Endothelial cell (in vitro differentiated cells): ENCODE measurements at regions not wholly inside any gene's neighbourhood (a gene's known extent, or its start where the extent isn't known, plus 50 kb on each side); places are given as distances from the start of the nearest gene placed in this dataset.

ENCODE experiments used
- DNase-seq: peaks from one replicate; pipeline ENCODE4 v3.0.0; 2021; ENCODE audit warnings: low spot score
- H3K27ac Mint-ChIP-seq: one replicate; pipeline ENCODE4 v1.8.0; 2021; ENCODE audit warnings: mixed read lengths, inconsistent platforms; ENCODE audit not compliant: unreplicated experiment
- H3K27me3 Mint-ChIP-seq: one replicate; pipeline ENCODE4 v1.8.0; 2021; ENCODE audit warnings: mild to moderate bottlenecking, moderate library complexity, mixed read lengths, inconsistent platforms; ENCODE audit not compliant: unreplicated experiment
- H3K36me3 Mint-ChIP-seq: one replicate; pipeline ENCODE4 v1.8.0; 2021; ENCODE audit warnings: mild to moderate bottlenecking, low read depth, mixed read lengths, inconsistent platforms; ENCODE audit not compliant: unreplicated experiment
- H3K4me1 Mint-ChIP-seq: one replicate; pipeline ENCODE4 v1.8.0; 2021; ENCODE audit warnings: mild to moderate bottlenecking, mixed read lengths, inconsistent platforms; ENCODE audit not compliant: unreplicated experiment
- H3K4me3 Mint-ChIP-seq: one replicate; pipeline ENCODE4 v1.8.0; 2021; ENCODE audit warnings: mild to moderate bottlenecking, mixed read lengths, inconsistent platforms; ENCODE audit not compliant: unreplicated experiment
- H3K9me3 Mint-ChIP-seq: one replicate; pipeline ENCODE4 v1.8.0; 2021; ENCODE audit warnings: mixed read lengths, inconsistent platforms; ENCODE audit not compliant: unreplicated experiment
- TF ChIP-seq, protein P1 (sequence below): fragments of 200-600 bp; sonication (generic); IDR thresholded peaks from one replicate; pipeline ENCODE4 v1.5.0; 2021; ENCODE audit warnings: antibody characterized with exemption; ENCODE audit not compliant: unreplicated experiment

DNA sequence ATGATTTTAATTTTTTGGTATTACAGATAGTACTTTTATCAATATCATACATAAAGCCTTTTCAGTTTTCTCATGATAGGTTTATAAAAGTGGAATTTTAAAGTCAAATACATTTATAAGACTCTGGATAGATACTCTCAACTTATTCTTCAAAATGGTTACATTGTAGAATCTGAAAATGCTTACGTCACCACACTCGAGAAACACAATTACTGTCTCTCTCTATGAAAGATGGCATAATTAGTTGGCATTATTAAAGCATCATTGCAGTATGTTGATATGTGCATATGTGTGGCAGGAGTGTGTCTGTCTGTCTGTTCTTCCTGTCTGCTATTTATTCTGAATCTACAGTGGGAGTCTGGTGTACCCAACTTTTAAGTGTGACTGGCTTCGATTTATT, 397.1 kb downstream of the SNAPC1 start:
- H3K27me3 Mint-ChIP-seq, result peaks cover 2% of the 10 kb centered on the region
- no peaks in the 10 kb centered on the region for H3K9me3 Mint-ChIP-seq
- TF ChIP-seq, protein P1, sequence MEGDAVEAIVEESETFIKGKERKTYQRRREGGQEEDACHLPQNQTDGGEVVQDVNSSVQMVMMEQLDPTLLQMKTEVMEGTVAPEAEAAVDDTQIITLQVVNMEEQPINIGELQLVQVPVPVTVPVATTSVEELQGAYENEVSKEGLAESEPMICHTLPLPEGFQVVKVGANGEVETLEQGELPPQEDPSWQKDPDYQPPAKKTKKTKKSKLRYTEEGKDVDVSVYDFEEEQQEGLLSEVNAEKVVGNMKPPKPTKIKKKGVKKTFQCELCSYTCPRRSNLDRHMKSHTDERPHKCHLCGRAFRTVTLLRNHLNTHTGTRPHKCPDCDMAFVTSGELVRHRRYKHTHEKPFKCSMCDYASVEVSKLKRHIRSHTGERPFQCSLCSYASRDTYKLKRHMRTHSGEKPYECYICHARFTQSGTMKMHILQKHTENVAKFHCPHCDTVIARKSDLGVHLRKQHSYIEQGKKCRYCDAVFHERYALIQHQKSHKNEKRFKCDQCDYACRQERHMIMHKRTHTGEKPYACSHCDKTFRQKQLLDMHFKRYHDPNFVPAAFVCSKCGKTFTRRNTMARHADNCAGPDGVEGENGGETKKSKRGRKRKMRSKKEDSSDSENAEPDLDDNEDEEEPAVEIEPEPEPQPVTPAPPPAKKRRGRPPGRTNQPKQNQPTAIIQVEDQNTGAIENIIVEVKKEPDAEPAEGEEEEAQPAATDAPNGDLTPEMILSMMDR, result no peak
- no peaks in the 10 kb centered on the region for H3K4me1 Mint-ChIP-seq
- no peak overlapping the region for H3K4me3 Mint-ChIP-seq
- no peaks in the 10 kb centered on the region for H3K36me3 Mint-ChIP-seq
- DNase-seq, result no peak
- H3K27ac Mint-ChIP-seq, result no peak overlapping the region

DNA sequence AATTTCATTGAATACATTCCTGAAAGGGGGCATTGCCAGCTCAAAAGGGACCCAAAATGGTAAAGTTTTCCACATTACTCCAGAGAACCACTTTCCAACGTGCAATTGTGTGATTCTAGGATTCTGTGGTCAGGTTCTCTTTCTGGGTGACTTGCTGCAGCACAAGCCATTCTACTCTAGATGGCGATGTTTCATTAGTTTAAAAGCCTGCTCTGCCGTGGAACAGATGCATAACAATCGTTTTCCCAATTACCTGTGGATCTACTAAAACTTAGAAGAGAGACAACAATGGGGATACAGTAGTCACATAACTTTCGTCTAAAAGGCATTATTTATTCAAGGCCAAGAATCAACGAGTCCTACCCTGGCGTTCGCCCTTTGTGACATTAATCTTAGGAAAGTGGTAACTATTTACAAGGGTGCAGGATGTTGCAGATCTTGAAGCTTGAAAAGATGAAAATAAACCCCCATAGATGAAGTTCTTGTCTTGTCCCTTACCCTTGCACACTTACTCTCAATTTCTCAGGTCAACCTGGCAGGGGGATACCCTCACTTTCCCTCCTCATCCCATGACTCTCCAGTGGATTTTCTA, 400.9 kb downstream of the SNAPC1 start:
- peaks cover 2% of the 10 kb centered on the region for H3K27me3 Mint-ChIP-seq
- peaks cover 6% of the 10 kb centered on the region for H3K4me1 Mint-ChIP-seq
- DNase-seq, result peak; percentile 26
- H3K9me3 Mint-ChIP-seq, result no peaks in the 10 kb centered on the region
- H3K4me3 Mint-ChIP-seq, result no peak overlapping the region
- TF ChIP-seq, protein P1, result peak; percentile 57
- no peaks in the 10 kb centered on the region for H3K36me3 Mint-ChIP-seq
- H3K27ac Mint-ChIP-seq, result no peak overlapping the region

DNA sequence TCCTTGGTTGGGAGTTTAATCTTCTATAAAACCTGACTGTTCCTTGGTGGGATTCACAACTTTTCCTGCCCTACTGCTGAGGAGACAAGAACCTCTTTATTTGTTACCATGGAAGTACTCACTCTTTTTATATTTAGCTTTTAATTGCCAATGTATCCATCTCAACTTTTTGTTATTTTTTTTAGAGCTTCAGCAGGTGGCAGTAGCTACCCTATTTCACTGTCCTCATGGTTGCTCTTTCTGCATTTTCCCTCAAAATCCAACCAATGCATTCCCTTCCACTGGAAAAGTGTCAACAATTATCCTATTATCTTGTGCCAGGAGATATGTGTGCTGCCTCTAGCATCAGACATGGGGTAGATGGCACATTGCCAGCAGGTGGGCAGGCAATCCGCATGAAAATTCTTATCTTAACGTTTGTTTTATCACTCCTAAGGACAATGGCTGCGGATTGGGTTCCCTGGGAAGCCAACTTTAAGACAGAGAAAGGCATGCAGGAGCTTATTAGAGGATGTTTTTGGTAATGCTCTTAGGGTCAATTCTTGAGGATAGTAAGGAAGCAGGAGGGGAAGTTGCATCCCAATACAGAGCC, 406.4 kb downstream of the SNAPC1 start:
- DNase-seq, result no peak
- Mint-ChIP-seq H3K36me3 (no peaks in the 10 kb centered on the region), H3K4me1 (peaks cover 6% of the 10 kb centered on the region), H3K27ac (no peak overlapping the region), H3K27me3 (peaks cover 2% of the 10 kb centered on the region), H3K9me3 (no peaks in the 10 kb centered on the region), H3K4me3 (no peak overlapping the region)
- TF ChIP-seq, protein P1, result no peak

DNA sequence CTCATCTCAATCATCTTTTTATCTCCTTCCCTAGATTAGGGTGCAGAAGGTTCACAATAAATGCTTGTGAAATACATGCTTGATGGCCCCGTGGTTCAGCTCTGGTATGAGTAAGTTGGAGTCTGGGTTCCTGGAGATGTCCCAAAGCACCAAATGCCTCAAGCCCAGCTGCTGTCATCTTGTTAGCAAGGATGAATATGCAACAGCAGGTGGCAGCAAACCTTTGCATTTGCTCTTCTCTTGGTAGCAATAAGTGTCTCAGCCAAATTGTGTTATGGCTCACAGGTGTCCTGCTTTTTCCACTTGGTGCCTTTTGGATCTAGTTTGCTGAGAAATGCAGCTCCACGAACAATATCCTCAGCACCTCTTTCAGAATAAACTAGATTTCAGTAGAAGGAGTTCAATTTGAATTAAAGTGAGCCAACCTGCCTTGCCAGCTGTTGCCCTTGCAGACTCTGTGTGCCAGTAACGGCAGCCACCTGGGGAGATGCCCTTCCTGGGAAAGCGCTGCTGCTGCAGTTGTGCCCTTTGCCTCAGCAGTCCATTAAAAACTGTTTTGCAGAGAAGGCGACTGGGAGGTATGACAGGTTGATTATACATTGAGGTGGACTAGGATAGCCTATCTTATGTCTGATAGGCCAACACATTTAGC, 417.3 kb downstream of the SNAPC1 start:
- Mint-ChIP-seq H3K36me3 (no peaks in the 10 kb centered on the region), H3K27ac (no peak overlapping the region), H3K4me1 (no peaks in the 10 kb centered on the region)

More for the DNA sequence above, 417.3 kb downstream of the SNAPC1 start:
- TF ChIP-seq, protein P1, result peak; percentile 59
- Mint-ChIP-seq H3K27me3 (peaks cover 1% of the 10 kb centered on the region), H3K4me3 (no peak overlapping the region), H3K9me3 (no peaks in the 10 kb centered on the region)
- DNase-seq, result peak; percentile 67
